Stimulated activated CD4-positive, alpha-beta T cell treated with anti-CD3 and anti-CD28 coated beads, Interleukin-1b, Interleukin-23, amount 100 ng/mL, for 24 hours (primary cell): ENCODE measurements at regions not wholly inside any gene's neighbourhood (a gene's known extent, or its start where the extent isn't known, plus 50 kb on each side); places are given as distances from the start of the nearest gene placed in this dataset.

ENCODE experiments used
- DNase-seq, 4 experiments: peaks; one replicate each; pipeline ENCODE4 v3.0.0-alpha.2; 2020; ENCODE audit warnings: low read depth in 4 of 4, low spot score in 1 of 4

DNA sequence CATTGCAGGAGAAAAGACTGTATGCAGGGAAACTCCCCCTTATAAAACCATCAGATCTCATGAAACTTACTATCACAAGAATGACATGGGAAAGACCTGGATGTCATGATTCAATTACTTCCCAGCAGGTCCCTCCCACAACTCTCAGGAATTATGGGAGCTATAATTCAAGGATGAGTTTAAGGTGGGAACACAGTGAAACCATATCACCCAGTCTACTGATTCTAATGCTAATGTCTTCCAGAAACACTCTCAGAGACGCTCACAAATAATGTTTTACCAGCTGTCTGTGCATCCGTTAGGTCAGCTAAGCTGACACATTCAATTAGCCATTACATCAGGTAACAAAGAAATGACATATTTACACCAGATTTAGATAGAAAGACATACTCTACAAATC lies 637.9 kb downstream of the NLGN4Y start:
- DNase-seq = no peak

DNA sequence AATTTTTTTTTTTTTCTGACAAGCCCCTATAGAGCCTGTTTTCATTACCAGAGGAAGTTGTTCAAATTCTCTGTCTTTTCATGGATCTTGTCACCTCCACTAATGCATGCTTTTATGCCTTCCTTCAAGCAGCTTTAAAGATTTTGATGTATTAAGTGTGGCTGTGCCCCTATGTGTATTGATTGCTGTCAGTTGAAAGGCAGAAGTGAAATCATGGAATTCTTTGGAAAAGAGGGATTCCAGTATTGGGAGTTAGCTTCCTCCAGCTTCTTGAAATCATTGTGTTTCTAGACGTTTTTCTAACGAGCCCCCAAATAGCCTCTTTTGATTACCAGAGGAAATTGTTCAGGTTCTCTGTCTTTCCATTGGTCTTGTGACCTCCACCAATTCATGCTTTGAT lies 655.6 kb downstream of the NLGN4Y start:
- no peak for DNase-seq

DNA sequence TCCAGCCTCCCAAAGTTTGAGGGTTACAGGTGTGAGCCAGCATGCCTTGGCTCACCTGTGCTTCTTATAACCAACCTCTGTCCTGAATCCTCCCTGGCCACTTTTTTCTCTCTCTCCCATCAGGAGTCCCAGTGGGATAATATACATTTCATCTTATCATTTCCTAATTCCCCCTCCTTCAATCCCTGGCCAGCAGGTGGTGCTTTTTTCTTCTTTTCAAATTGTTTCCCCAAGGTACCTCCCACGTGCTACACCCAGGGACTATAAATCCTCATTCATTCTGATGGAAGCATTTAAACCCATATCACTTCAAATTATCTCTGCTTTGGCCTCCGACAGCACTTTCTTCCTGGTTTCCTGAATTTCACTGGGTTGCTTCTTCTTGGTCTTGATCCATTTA lies 704.7 kb downstream of the NLGN4Y start:
- DNase-seq = no peak

DNA sequence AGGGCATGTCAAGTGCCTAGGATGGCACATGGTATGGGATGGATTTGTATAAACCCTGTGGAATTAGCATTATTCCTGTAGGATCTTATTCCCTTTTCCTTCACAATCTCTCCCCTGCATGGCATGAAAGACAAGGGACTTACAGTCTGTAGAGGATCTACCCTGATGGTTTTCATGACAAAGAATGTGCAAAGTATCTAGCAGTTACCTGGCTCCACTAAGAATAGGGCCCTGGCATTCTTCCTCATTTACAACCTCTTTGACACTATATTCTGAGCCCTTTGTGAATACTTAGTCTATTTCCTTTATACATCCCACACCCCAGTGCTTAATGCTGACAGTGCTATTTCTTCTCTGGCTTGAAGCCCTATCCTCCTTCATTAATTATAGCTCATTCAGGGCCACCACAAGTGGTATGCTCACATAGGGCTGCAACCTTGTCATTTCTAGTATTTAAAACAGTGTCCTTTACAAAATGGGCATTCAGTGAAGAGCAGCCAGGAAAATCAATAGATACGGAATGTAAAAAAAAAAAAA lies 715.3 kb downstream of the NLGN4Y start:
- DNase-seq = no peak

DNA sequence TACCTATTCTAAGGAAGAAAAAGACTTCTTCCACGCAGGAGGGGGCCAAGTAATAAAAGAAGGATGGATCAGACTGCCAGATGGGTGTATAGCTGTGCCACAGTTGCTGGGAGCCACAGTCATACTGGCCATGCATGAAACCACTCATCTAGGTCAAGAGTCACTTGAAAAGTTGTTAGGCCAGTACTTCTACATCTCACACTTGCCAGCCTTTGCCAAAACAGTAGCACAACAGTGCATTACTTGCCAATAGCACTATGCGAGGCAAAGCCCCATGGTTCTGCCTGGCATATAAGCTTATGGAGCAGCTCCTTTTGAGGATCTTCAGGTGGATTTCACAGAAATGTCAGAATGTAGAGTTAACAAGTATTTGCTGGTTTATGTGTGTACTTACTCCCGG lies 735.0 kb downstream of the NLGN4Y start:
- DNase-seq = no peak

DNA sequence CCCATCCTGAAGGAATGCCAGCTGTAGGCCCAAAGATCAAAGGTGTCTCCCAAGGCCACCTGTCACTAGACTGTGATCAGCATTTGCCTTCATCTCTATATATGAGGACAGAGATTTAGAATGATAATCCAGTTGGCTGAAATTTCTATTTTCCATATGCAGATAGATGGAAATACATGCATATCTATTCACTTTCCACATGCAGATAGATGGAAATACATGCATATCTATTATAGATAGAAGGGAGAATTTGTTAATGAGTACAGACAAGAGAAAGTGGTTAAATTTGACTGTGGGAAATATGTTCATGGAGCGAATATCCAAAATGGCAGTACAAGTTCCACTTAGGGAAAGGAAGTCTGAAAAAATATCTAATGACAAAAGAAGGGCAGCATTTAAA lies 762.2 kb downstream of the NLGN4Y start:
- DNase-seq = no peak

DNA sequence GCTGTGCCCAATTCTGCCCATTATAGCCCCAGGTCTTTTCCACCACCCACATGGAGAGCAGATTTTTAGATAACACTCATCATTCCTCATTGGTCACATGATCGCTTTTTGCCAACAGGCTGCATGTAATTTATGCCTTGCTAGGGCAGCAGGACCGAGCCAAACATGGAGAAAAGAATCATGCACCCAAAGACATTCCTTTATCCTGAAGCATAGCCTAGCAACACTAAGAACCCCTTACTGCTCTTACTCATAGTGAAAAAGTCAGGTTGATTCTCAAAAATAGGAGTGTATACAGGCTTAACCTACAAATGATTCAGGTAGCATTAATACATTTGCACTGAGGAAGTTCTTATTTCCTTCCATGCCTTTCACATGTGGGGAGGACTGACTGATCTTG lies 765.5 kb downstream of the NLGN4Y start:
- no peak for DNase-seq

DNA sequence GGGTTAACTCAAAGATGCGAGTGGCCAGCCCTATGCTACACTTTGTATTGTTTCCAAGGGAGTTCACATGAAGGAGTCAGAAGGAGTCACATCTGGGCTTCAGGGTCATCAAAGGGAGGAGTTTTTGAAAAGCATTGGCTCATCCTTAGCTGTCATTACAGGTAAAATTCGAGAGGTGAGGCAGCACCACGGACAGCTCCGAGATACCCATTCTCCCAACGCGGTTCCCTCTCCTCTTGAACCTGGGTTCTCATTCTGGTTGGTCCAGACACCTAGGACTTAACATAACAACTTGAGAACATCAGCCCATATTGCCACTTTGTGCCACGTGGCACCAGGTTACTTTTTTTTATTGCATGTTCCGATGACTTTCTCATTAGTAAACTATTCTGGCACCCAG lies 768.6 kb downstream of the NLGN4Y start:
- no peak for DNase-seq

DNA sequence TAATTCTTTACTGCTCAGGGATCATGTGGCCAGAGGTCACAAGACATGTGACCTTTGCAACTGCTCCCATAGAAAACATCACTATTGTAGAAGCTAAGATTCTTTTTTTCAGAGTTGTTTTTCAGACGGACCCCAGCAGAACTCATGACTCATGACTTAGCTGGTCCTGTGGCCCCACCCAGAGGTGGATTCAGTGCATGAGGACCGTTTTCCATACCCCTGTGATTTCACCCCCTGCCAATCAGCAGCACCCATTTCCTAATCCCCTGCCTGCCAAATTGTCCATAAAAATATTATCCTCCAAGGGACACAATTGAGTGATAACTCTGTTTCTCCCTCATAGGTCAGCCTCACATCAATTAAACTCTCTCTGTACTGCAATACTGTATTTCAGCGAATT lies 777.5 kb downstream of the NLGN4Y start:
- DNase-seq = no peak

DNA sequence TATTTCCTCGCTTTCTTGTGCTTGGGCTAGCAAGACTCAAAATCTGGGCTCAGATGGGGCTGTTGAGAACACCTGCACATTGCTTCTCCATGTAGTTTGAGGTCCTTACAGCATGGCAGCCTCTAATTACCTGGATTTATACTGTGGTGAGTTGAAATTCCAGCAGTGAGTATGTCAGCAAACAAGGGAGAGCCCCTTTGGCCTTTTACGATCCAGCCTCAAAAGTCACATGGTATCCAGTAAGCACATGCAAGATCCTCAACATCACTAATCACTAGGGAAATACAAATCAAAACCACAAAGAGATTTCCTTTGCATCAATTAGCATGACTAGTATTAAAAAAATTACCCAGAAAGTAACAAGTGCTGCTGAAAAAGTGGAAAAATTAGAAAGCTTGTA lies 787.8 kb downstream of the NLGN4Y start:
- DNase-seq = no peak

DNA sequence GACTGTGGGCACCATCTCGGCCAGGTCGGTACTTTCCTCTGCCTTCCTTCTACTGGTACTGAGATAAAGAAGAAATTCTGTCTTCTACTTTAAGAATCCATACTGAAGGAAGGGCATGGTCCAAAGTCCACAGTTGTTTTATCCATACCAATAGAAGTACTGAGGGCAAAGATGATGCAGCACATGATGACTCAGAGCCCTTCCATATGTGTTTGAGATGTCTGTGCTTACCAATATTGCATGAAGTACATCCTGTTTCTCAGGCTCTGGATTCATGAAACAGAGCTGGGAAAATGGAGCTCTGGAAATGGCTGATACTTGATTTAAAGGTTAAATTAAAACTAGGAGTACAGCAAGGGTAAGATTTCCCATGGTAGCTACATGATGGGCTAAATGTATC lies 799.9 kb downstream of the NLGN4Y start:
- no peak for DNase-seq

DNA sequence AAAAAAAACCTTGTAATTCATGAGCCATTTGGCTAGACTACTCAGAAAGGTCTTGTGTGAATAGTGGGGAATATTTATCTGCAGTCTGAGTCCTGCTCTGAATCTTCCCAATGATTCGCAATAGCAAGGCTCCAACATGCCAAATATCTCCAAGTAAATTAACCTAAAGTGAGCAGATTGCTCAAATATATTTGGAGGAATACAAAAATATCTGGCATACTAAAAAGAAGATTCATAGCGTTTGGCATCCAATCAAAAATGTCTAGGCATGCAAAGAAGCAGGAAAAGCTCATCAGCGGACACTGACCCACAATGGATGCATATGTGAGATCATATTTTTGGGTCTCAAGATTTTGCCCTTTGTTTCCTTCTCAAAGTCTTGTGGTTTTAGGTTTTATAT lies 800.9 kb downstream of the NLGN4Y start:
- no peak for DNase-seq

DNA sequence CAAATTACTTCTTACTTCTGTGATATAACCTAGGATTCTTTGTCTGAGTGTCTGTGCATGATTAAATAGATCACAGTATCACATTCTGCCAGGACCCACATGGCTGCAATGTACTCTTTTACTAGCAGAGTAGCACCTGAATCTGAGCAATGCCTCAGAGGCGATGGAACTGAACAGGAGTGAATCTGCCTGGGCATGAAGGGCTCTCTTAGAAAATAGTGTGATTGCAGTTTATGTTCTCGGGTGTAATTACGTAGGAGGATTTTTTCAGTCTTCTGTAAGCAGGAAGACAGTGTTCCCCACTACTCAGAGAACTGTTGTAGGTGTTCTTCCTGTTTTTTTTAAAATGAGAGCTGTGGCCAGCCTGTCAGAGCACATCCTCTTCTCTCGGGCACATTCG lies 802.3 kb downstream of the NLGN4Y start:
- DNase-seq = no peak

DNA sequence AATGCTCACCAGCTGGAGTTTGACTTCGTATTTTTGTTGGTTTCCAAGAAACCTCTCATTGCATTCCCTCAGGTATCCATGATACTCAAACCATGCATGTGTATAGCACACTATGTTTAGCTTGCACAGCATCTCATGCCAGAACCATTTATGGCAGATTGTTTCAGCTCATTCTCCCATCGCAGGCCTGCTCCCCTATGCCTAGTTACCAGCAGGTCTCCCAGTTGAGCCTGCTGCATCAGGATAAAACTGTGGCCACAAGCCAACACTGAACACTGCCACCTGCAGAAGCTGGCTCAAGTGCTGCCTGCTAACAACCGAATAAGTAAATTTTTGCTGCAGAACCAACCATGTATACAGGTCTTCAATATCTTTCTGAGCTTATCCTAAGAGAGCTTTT lies 804.5 kb downstream of the NLGN4Y start:
- no peak for DNase-seq

DNA sequence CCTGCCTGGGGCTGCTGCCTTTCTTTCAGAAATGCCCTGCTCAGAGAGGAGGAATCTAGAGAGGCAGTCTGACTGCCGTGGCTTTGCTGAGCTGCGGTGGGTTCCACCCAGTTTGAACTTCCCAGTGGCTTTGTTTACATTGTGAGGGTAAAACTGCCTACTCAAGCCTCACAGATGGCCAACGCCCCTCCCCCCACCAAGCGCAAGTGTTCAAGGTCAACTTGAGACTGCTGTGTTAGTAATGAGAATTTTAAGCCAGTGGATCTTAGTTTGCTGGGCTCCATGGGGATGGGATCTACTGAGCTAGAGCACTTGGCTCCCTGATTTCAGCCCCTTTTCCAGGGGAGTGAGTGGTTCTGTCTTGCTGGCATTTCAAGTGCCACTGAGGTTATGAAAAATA lies 819.2 kb downstream of the NLGN4Y start:
- DNase-seq = no peak

DNA sequence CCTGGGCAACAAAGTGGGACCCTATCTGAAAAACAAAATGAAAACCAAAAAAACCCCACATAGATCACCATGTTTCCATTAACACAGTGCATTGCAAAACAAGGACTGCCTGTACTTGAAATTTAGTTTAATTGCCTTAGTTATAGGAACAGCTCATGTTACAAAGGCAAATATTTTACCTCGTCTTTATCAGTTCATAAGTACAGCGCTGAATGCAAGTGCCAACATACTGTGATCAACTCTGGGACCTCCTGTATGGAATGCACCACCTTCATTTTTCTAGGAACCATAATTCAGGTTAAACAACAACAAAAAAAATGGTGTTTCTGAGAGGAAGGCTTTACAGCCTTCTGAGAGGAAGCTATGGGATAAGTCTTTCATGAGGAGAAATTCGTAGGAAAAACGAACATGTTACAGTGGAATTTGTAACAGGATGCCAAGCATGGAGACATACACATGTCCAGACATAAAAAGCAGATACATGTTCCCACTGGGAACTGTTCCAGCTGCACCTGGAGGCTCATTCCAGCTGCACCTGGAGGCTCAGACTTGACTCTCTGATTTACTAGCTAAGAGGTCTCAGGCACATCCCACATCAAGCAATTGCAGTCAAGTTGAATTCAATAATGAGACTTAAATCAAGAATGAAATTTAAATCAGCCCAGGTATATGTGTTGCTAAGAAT lies 821.3 kb downstream of the NLGN4Y start:
- no peak for DNase-seq

DNA sequence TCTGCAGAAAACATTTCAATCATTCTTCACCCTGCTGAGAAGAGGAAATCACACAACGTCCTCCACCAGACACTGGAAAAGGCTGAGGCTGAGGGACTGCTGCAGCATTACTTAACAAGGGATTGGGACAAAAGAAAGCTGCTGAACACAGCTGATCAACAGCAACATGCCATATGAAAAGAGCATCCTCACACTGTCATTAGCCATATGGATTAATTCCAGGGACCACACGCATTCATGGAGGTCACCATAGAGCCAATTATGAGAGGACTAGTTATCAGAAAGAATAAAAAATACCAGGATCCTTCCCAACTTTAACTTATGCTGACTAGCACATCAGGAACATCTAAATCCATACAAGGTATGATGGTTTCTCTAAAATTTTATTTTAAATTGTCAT lies 825.0 kb downstream of the NLGN4Y start:
- DNase-seq = no peak

DNA sequence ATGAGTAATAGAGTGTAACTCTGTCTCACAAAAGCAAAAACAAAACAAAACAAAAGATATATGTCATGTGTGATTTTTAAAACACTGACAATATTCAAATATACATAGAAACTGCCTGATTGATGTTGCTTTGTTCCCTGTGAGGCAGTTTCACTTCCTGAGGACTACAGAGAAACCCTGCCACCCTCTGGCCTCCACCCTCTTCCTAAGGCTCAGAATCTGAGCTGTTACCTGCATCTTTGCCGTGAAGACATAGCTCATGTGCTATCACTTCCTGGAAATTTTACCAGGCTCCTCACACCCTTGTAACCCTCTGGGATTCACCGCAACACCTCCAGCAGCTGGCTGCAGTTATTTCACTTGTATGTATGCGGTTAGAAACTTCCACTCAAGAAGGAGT lies 831.0 kb downstream of the NLGN4Y start:
- no peak for DNase-seq

DNA sequence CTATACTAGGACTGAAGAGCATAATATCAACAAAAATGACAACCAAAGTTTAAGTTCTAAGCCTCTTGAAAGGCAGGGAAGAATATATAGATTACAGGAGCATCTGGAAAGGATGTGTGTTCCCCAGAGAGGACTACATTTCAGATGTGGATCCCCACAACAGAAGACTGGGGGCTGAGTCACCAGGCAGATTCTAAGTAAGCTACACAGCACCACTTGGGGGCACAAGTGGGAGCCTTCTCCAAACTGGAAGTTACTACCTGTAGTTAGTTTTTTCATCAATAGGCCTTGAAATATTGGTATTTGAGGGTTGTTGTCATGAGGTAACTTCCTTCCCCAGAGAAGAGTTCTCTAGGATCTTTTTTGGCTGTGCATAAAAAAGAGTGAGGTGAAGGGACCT lies 836.1 kb downstream of the NLGN4Y start:
- DNase-seq = no peak

DNA sequence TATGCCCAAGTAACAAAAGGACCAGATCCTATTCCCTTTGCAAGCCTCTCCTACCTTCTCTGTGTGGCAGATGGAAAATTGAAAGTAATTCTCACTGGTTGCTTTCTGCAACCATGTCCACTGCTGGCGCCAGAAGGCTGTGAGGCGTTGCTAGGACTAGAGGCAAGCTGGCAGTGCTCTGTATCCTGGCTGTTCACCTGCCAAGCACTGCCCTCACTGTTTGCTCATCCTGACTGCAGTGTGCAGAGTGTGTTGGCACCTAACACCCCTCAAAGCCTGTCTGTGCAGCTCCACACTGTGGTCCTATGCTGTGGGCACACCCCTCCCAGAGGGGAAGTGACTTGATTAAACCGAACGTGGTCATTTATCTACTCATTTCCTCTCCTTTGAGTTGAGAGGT lies 840.7 kb downstream of the NLGN4Y start:
- no peak for DNase-seq

DNA sequence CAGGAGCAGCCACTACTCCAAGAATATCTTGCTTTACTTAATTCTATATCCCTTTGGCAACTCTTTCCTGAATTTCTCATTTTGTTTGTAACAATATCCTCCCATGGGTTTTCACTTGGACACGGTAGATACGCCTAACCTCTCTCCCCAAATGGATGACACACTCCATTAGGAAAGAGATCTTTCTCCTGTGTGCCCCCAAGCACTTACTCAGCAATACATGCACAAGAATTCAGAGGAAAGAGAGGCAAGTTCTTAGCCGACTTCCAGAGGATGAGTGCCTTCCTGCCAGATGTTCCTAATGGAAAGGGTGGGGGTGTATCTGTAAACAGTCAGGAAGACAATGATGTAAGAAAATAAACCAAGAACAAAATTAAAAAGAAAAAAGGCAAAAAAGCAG lies 844.5 kb downstream of the NLGN4Y start:
- no peak for DNase-seq

DNA sequence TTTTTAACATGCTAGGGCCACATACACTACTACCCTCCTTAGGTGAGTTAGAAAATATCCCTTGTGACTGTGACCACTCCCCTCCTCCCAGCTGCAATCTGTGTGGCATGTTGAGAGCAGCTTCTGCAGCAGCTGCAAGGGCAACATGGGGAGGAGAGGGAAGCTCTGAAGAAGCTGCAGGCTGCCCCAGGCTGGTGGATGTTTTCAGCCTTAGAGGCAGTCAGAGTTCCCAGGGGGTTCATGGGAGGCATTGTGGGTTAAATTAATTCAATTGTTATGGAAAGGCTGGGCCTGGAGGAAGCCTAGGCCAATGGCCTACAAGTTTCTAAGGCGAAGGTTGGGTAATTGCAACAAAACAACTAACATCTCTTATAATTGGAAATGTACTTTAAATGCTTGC lies 860.8 kb downstream of the NLGN4Y start:
- no peak for DNase-seq

DNA sequence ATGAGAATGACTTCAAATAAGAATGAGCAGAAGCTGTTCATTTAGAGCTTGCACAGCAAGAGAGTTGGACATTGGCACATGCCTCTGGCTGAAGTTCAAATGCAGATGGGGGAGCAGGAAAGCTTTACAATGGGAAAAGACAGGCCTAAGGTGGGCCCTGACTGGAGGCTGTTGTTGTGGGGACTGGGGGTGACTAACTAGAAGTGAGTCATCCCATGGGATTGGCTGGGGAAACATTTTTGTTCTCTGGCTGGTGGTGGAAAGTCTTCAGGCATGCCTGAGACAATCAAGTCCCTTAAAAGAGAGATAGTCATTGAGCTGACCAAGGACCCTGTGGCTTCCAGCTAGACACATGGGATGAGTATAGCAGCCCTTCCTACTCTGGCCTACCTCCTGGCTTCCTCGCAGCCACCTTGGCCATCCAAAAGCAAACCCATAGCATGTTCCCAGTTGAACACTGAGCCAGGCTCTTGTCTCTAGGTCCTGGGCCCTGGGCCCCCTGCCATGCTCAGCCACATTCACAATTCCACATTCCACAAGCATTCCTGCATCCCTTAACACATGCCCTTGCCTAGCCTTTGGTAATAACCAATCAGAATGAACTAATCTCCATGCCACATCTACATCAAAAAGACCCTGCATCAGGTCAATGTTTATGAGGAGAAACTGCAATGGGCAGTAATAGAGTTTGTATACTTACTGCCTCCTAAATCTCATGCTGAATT lies 873.4 kb downstream of the NLGN4Y start:
- DNase-seq = no peak
